Stimulated activated CD8-positive, alpha-beta memory T cell treated with anti-CD3 and anti-CD28 coated beads, Interleukin-7, amount 100 ng/mL, for 4 hours (primary cell): ENCODE measurements at regions not wholly inside any gene's neighbourhood (a gene's known extent, or its start where the extent isn't known, plus 50 kb on each side); places are given as distances from the start of the nearest gene placed in this dataset.
"Not testable (repeated sequence)": the region's sequence is repeated elsewhere in the genome, so short reads cannot be mapped to it uniquely, and the experiment has no call there.

Source experiments
- DNase-seq, 2 donors: peaks; one replicate each; pipeline ENCODE4 v3.0.0-alpha.2; 2020; ENCODE audit warnings: low read depth in 2 of 2

GRCh38 chr18:1483385-1483784 lies 578.7 kb downstream of the ADCYAP1 start:
- DNase-seq, result no peak

GRCh38 chr18:1487457-1487856 lies 582.8 kb downstream of the ADCYAP1 start:
- no peak for DNase-seq

DNA sequence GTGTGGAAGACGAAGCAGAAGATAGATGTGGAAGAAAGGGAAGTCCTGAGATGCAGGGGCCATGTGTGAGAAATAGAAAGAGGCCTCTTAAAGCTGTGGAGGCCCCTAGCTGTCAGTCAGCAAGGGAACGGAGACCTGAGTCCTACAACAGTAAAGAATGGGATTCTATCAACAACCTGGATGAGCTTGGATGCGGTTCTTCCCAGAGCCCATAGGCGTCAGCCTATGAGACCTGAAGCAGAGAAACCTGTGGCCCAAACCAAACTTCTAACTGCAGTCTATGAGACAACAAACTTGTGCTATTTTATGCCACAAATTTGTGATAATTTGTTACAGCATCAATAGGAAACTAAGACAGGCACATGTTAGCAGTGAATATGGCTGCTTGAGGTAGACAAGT lies 583.7 kb downstream of the ADCYAP1 start:
- DNase-seq, result no peak

DNA sequence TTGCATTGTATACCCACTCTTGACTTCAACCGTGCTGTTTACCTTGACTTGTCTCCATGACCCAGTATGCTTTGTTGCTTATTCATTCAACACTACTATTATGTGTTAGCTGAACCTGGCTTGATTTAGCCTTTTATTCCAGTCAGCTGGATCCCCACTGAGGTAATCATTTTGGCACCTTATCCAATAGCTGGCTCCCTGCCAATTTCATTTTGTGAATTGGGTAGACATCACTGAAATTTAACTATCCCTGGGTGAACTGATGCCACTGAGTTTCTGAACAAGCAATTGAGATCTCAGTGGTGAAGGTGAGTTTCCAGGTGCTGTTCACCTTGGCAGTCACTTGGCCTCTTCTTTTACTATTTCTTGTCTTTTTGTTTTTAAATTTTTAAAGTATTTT lies 584.3 kb downstream of the ADCYAP1 start:
- DNase-seq, result no peak

DNA sequence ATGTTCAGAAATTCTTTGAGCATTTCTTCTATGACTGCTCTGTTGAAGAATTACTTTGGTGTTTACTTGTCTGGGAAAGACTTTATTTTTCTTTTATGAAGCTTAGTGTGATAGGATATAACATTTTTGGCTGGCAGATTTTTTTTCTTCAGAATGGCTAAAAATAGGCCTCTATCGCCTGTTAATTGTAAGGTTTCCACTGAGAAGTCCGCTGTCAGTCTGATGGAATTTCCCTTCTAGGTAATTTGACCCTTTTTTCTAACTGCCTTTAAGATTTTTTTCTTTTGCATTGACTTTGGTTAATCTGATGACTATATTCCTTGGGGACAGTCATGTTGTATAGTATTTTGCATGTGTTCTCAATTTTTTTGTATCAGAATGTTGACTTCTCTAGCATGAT lies 590.7 kb downstream of the ADCYAP1 start:
- no peak for DNase-seq

DNA sequence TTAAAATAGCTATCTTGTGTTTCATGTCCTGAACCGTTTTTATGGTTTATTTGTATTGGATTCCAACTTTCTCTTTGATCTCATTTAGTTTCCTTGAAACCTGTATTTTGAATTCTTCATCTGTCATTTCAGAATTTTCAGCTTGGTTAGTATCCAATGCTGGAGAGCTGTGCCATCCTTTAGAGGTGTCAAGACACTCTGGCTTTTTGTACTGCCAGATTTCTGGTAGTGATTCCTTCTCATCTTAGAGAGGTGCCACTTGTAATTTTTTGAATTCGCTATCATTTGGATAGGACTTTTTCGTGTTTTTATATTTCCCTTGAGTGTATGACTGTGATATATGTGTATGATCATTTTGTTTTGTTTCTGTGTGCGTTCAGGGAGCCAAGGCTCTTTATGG lies 591.4 kb downstream of the ADCYAP1 start:
- DNase-seq, result no peak

DNA sequence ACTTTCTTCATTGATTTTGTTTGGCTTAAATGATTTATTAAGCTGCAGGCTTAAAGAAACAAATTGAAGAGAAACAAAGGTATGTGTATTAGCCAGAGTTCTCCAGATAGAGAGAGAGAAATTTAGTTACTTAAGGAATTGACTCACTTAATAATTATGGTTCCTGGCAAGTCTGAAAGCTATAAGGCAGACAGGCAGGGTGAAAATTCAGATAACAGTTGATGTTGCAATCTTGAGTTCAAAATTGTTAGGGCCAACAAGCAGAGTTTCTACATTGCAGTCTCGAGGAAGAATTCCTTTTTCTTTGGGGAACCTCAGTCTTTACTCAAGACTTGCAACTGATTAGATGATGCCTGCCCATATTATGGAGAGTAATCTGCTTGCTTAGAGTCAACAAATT lies 593.5 kb downstream of the ADCYAP1 start:
- no peak for DNase-seq

GRCh38 chr18:1499265-1499664 lies 594.6 kb downstream of the ADCYAP1 start:
- DNase-seq, result no peak

- no peak for DNase-seq
These were observed 599.2 kb downstream of the ADCYAP1 start for GRCh38 chr18:1503847-1504246.

- DNase-seq, result no peak
These were observed 601.2 kb downstream of the ADCYAP1 start for GRCh38 chr18:1505856-1506255.

DNA sequence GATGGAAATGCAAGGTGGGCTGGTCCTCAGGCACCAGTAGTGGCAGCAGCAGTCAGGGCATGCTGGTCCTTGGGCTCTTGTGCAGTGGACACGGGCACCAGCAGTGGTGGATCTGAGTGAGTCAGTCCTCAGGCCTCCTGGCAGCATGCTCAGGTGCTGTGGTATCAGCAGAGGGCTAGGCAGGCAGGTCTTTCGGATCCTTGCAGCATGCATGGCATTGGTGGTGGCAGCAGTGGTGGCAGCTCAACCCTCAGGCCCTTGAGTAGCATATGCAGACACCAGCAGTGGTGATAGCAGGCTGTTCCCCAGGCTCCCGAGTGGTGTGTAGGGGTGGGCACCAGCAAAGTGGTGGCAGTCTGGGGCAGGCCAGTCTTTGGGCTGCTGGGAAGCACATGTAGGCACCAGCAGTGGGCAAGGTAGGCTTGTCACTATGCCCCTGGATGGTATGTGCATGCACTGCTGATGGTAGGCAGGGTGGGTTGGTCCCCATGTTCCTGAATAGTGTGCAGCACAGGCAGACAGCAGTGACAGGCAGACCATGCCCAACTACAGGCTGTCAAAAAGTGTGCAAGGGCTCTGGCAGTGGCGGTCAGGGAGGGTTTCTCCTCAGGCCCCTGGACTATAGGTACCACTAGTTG lies 606.0 kb downstream of the ADCYAP1 start:
- no peak for DNase-seq

GRCh38 chr18:1511619-1512311 lies 607.1 kb downstream of the ADCYAP1 start:
- no peak for DNase-seq

DNA sequence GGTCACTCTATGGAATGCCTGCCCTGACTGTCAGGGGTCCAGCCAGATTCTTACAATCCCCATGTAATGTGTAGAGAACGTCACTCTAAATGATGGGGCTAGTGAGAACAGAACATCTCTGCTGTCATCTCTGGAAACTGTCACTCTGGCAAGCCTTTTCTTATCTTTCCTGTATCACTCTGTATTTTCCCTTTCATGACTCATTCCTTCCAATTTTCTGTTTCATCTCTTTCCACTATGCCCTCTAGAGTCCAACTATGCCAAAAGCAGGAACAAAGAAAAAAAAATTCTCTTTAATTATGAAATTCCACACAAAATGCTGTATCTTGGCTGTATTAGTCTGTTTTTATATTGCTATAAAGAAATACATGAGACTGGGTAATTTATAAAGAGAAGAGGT lies 608.8 kb downstream of the ADCYAP1 start:
- no peak for DNase-seq

GRCh38 chr18:1521588-1522248 lies 617.0 kb downstream of the ADCYAP1 start:
- not testable (repeated sequence) for DNase-seq

GRCh38 chr18:1522249-1522615 lies 617.6 kb downstream of the ADCYAP1 start:
- no peak for DNase-seq

DNA sequence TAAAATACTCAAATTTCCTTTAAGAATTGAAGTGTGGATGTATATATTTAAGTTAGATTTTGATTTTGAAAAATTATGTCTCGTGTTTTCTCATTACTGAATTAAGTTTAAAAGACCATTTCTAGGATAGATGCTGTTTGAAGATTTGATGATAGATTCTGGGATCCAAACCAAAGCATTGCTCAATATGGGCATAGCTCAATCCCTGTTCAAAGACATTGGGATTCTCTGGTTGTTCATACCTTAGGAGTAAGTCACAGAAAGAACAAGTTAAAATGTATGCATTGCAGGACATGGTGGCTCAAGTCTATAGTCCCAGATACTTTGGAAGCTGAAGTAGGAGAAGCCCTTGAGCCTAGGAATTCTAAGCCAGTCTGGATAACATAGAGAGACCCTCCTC lies 622.3 kb downstream of the ADCYAP1 start:
- DNase-seq, result no peak

GRCh38 chr18:1527805-1528204 lies 623.1 kb downstream of the ADCYAP1 start:
- DNase-seq, result no peak

- DNase-seq, result no peak
These were observed 623.8 kb downstream of the ADCYAP1 start for GRCh38 chr18:1528447-1528846.

DNA sequence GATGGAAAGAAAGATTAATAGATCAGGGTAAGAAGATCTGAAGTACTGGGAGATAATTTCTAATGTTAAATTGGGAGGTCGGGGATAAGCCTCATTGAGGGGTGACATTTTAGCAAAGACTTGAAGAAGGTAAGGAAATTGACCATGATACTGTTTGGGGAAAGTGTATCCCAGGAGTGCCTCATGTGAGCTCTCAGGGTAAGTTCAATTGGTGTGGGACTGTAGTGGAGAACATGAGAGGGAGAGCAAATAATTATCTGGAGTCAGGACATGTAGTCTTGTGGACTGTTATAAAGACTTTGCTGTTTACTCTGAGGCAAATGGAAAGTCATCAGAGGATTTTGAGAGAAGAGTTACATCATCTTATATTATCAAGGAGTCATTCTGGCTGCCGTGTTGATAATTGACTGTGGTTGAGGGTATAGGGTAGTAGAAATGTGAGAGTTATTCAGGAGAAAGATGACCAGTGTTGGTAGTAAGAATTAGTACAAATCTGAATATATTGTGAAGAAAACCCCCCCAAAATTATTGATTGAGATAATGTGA lies 624.4 kb downstream of the ADCYAP1 start:
- DNase-seq, result no peak

DNA sequence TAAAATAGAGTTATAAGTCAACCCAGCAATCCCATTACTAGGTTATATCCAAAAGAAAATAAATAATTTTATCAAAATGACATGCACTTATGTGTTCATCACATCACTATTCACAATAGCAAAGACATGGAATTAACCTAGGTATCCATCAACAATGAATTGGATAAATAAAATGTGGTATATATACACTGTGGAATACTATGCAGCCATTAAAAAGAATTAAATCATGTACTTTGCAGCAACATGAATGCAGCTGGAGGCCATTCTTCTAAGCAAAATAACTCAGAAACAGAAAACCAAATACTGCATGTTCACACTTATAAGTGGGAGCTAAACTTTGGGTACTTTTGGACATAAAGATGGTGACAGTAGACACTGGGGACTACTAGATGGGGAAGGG lies 626.0 kb downstream of the ADCYAP1 start:
- no peak for DNase-seq

- DNase-seq, result no peak
These were observed 634.6 kb downstream of the ADCYAP1 start for GRCh38 chr18:1539276-1539675.

DNA sequence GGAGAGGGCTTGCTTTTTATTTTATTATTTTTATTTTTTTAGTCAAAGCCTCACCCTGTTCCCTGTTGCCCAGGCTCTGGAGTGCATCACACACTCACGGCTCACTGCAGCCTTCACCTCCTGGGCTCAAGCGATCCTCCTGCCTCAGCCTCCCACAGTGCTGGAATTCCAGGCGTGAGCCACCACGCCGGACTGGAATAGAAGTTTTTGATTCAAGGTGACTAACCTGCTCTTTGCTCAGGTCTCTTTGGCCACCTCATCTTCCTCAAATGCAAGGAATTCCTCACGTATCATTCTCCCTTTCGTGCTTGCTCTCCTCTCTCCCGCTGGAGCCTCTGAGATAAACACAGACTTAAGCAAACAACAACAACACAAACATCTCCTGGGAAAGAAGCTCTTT lies 636.8 kb downstream of the ADCYAP1 start:
- no peak for DNase-seq

GRCh38 chr18:1542230-1542774 lies 637.6 kb downstream of the ADCYAP1 start:
- DNase-seq, result no peak
